Neural progenitor cell (in vitro differentiated cells): ENCODE measurements at regions not wholly inside any gene's neighbourhood (a gene's known extent, or its start where the extent isn't known, plus 50 kb on each side); places are given as distances from the start of the nearest gene placed in this dataset.

Experiments
- EZH2 ChIP-seq: fragments of 200-600 bp; sonication (generic); IDR thresholded peaks from 2 replicates; pipeline ENCODE4 v1.6.1; 2017; ENCODE audit warnings: antibody characterized with exemption, mild to moderate bottlenecking, moderate library complexity
- EZH2phosphoT487 ChIP-seq: fragments of 200-600 bp; sonication (generic); IDR thresholded peaks from 2 replicates; pipeline ENCODE4 v1.6.1; 2017; ENCODE audit warnings: antibody characterized with exemption
- TF ChIP-seq, protein P1 (sequence below): fragments of 200-600 bp; sonication (generic); IDR thresholded peaks from 2 replicates; pipeline ENCODE4 v1.5.1; 2017; ENCODE audit warnings: antibody characterized with exemption, mild to moderate bottlenecking

- TF ChIP-seq, protein P1, sequence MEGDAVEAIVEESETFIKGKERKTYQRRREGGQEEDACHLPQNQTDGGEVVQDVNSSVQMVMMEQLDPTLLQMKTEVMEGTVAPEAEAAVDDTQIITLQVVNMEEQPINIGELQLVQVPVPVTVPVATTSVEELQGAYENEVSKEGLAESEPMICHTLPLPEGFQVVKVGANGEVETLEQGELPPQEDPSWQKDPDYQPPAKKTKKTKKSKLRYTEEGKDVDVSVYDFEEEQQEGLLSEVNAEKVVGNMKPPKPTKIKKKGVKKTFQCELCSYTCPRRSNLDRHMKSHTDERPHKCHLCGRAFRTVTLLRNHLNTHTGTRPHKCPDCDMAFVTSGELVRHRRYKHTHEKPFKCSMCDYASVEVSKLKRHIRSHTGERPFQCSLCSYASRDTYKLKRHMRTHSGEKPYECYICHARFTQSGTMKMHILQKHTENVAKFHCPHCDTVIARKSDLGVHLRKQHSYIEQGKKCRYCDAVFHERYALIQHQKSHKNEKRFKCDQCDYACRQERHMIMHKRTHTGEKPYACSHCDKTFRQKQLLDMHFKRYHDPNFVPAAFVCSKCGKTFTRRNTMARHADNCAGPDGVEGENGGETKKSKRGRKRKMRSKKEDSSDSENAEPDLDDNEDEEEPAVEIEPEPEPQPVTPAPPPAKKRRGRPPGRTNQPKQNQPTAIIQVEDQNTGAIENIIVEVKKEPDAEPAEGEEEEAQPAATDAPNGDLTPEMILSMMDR, result no peak
- TF ChIP-seq EZH2phosphoT487 (no peak), EZH2 (no peak)
These were observed 415.7 kb upstream of the THBS1 start for GRCh38 chr15:39165020-39165706.
